WTC11 (cell line): ENCODE measurements at regions not wholly inside any gene's neighbourhood (a gene's known extent, or its start where the extent isn't known, plus 50 kb on each side); places are given as distances from the start of the nearest gene placed in this dataset.

Experiments
- ELF4 ChIP-seq: sonication (generic); formaldehyde crosslinking; IDR thresholded peaks from 2 replicates; pipeline ENCODE4 v1.8.1; 2022; ENCODE audit warnings: low read depth, mild to moderate bottlenecking, moderate library complexity, missing genetic modification reagents
- RELA ChIP-seq: sonication (generic); formaldehyde crosslinking; IDR thresholded peaks from 2 replicates; pipeline ENCODE4 v1.8.1; 2022; ENCODE audit warnings: missing genetic modification reagents, mild to moderate bottlenecking, borderline replicate concordance
- TCF7 ChIP-seq: sonication (generic); formaldehyde crosslinking; IDR thresholded peaks from 2 replicates; pipeline ENCODE4 v1.8.0; 2022; ENCODE audit warnings: mild to moderate bottlenecking, low read depth, missing genetic modification reagents, moderate library complexity
- TEAD4 ChIP-seq: sonication (generic); formaldehyde crosslinking; IDR thresholded peaks from 2 replicates; pipeline ENCODE4 v1.8.0; 2022; ENCODE audit warnings: mild to moderate bottlenecking, missing genetic modification reagents
- ZNF232 ChIP-seq: sonication (generic); formaldehyde crosslinking; IDR thresholded peaks from 2 replicates; pipeline ENCODE4 v1.8.0; 2022; ENCODE audit warnings: mild to moderate bottlenecking, missing genetic modification reagents
- TF ChIP-seq, protein P1 (sequence below): fragments of 200-600 bp; IDR thresholded peaks from 2 replicates; pipeline ENCODE4 v1.8.0; 2022; ENCODE audit warnings: antibody characterized with exemption
- TF ChIP-seq, protein P2 (sequence below): sonication (generic); formaldehyde crosslinking; IDR thresholded peaks from 2 replicates; pipeline ENCODE4 v1.8.1; 2023; ENCODE audit warnings: mild to moderate bottlenecking, moderate library complexity, missing genetic modification reagents
- TF ChIP-seq, protein P3 (sequence below): sonication (generic); formaldehyde crosslinking; IDR thresholded peaks from 2 replicates; pipeline ENCODE4 v1.8.0; 2022; ENCODE audit warnings: mild to moderate bottlenecking, missing genetic modification reagents

DNA sequence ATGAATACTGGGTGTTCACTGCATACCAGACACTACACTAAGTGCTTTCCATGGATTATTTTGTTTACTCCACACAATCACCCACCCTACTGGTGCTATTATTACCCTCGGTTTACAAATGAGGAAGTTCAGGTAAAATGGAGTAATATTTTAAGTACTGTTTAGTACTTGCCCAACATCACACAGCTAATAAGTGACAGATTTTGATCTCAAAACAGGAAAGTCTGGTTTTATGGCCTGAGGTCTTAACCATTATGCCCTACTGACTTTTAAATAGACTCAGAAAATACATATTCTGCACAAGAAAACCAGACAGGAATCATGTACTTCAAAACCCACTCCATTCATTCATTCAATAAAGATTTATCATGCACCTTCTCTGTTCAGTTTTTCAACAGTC, 431.0 kb upstream of the TLE4 start:
- TF ChIP-seq, protein P1, sequence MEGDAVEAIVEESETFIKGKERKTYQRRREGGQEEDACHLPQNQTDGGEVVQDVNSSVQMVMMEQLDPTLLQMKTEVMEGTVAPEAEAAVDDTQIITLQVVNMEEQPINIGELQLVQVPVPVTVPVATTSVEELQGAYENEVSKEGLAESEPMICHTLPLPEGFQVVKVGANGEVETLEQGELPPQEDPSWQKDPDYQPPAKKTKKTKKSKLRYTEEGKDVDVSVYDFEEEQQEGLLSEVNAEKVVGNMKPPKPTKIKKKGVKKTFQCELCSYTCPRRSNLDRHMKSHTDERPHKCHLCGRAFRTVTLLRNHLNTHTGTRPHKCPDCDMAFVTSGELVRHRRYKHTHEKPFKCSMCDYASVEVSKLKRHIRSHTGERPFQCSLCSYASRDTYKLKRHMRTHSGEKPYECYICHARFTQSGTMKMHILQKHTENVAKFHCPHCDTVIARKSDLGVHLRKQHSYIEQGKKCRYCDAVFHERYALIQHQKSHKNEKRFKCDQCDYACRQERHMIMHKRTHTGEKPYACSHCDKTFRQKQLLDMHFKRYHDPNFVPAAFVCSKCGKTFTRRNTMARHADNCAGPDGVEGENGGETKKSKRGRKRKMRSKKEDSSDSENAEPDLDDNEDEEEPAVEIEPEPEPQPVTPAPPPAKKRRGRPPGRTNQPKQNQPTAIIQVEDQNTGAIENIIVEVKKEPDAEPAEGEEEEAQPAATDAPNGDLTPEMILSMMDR, result no peak
- TF ChIP-seq RELA (CRISPR knock-in tag), result no peak
- TF ChIP-seq ZNF232, result no peak
- no peak for TF ChIP-seq TCF7
- no peak for TF ChIP-seq TEAD4 (CRISPR knock-in tag)
- TF ChIP-seq, protein P2, sequence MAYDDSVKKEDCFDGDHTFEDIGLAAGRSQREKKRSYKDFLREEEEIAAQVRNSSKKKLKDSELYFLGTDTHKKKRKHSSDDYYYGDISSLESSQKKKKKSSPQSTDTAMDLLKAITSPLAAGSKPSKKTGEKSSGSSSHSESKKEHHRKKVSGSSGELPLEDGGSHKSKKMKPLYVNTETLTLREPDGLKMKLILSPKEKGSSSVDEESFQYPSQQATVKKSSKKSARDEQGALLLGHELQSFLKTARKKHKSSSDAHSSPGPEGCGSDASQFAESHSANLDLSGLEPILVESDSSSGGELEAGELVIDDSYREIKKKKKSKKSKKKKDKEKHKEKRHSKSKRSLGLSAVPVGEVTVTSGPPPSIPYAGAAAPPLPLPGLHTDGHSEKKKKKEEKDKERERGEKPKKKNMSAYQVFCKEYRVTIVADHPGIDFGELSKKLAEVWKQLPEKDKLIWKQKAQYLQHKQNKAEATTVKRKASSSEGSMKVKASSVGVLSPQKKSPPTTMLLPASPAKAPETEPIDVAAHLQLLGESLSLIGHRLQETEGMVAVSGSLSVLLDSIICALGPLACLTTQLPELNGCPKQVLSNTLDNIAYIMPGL (CRISPR knock-in tag), result no peak
- TF ChIP-seq, protein P3, sequence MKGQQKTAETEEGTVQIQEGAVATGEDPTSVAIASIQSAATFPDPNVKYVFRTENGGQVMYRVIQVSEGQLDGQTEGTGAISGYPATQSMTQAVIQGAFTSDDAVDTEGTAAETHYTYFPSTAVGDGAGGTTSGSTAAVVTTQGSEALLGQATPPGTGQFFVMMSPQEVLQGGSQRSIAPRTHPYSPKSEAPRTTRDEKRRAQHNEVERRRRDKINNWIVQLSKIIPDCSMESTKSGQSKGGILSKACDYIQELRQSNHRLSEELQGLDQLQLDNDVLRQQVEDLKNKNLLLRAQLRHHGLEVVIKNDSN (CRISPR knock-in tag), result no peak
- TF ChIP-seq ELF4 (CRISPR knock-in tag), result no peak
